NCI-H82 treated with DMSO at 0.1 percent for 48 hours (cell line): ENCODE measurements at regions not wholly inside any gene's neighbourhood (a gene's known extent, or its start where the extent isn't known, plus 50 kb on each side); places are given as distances from the start of the nearest gene placed in this dataset.

ENCODE experiments used
- DNase-seq: peaks from one replicate; lab custom pipeline; 2025; ENCODE audit not compliant: unreplicated experiment; lab: John Stamatoyannopoulos, UW

- no peak for DNase-seq
These were observed 240.4 kb upstream of the PPP2R2D start for GRCh38 chr10:131660427-131660826.

GRCh38 chr10:131662851-131663250, 238.0 kb upstream of the PPP2R2D start:
- DNase-seq, result no peak

- DNase-seq, result no peak
These were observed 237.5 kb upstream of the PPP2R2D start for GRCh38 chr10:131663351-131663750.

GRCh38 chr10:131666091-131666490, 234.7 kb upstream of the PPP2R2D start:
- DNase-seq, result no peak

- no peak for DNase-seq
These were observed 233.8 kb upstream of the PPP2R2D start for GRCh38 chr10:131667047-131667446.

GRCh38 chr10:131667561-131667960, 233.2 kb upstream of the PPP2R2D start:
- peak; percentile 0 for DNase-seq

GRCh38 chr10:131668903-131669302, 231.9 kb upstream of the PPP2R2D start:
- DNase-seq, result no peak

GRCh38 chr10:131669838-131670237, 231.0 kb upstream of the PPP2R2D start:
- no peak for DNase-seq

- no peak for DNase-seq
These were observed 230.5 kb upstream of the PPP2R2D start for GRCh38 chr10:131670341-131670740.

- DNase-seq, result no peak
These were observed 227.4 kb upstream of the PPP2R2D start for GRCh38 chr10:131673396-131673795.

- no peak for DNase-seq
These were observed 226.7 kb upstream of the PPP2R2D start for GRCh38 chr10:131674130-131674529.

GRCh38 chr10:131675104-131675503, 225.7 kb upstream of the PPP2R2D start:
- no peak for DNase-seq

- no peak for DNase-seq
These were observed 224.6 kb upstream of the PPP2R2D start for GRCh38 chr10:131676046-131676799.

GRCh38 chr10:131676800-131677421, 223.9 kb upstream of the PPP2R2D start:
- no peak for DNase-seq

GRCh38 chr10:131677671-131678070, 223.1 kb upstream of the PPP2R2D start:
- DNase-seq, result no peak

- DNase-seq, result no peak
These were observed 222.6 kb upstream of the PPP2R2D start for GRCh38 chr10:131678171-131678570.

- no peak for DNase-seq
These were observed 222.2 kb upstream of the PPP2R2D start for GRCh38 chr10:131678613-131679012.

GRCh38 chr10:131679926-131680325, 220.9 kb upstream of the PPP2R2D start:
- no peak for DNase-seq

GRCh38 chr10:131681122-131681521, 219.7 kb upstream of the PPP2R2D start:
- no peak for DNase-seq

- DNase-seq, result no peak
These were observed 219.2 kb upstream of the PPP2R2D start for GRCh38 chr10:131681656-131682055.

GRCh38 chr10:131682271-131682962, 218.4 kb upstream of the PPP2R2D start:
- no peak for DNase-seq

- no peak for DNase-seq
These were observed 217.4 kb upstream of the PPP2R2D start for GRCh38 chr10:131683281-131683861.
